ENCODE measurements at regions not wholly inside any gene's neighbourhood (a gene's known extent, or its start where the extent isn't known, plus 50 kb on each side); places are given as distances from the start of the nearest gene placed in this dataset.

GRCh38 chr12:126776026-126776655, 1490.8 kb upstream of the TMEM132C start:
- Histone ChIP-seq H3K4me3 (ENCODE audit: severe bottlenecking) (no peak overlapping the region), H3K27me3 (ENCODE audit: insufficient read depth, poor library complexity, severe bottlenecking) (no peaks in the 10 kb centered on the region), H3K4me1 (ENCODE audit: insufficient read depth, poor library complexity, severe bottlenecking) (no peaks in the 10 kb centered on the region), H3K36me3 (ENCODE audit: low read depth) (no peaks in the 10 kb centered on the region), H3K27ac (ENCODE audit: poor library complexity, severe bottlenecking) (no peak overlapping the region), H3K9me3 (ENCODE audit: severe bottlenecking) (no peaks in the 10 kb centered on the region)
- DNase-seq (ENCODE audit: low spot score) (no peak), ATAC-seq (ENCODE audit: low read depth) (no peak)
- TF ChIP-seq, protein P1, sequence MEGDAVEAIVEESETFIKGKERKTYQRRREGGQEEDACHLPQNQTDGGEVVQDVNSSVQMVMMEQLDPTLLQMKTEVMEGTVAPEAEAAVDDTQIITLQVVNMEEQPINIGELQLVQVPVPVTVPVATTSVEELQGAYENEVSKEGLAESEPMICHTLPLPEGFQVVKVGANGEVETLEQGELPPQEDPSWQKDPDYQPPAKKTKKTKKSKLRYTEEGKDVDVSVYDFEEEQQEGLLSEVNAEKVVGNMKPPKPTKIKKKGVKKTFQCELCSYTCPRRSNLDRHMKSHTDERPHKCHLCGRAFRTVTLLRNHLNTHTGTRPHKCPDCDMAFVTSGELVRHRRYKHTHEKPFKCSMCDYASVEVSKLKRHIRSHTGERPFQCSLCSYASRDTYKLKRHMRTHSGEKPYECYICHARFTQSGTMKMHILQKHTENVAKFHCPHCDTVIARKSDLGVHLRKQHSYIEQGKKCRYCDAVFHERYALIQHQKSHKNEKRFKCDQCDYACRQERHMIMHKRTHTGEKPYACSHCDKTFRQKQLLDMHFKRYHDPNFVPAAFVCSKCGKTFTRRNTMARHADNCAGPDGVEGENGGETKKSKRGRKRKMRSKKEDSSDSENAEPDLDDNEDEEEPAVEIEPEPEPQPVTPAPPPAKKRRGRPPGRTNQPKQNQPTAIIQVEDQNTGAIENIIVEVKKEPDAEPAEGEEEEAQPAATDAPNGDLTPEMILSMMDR (IDR thresholded peaks at IDR 0.05; ENCODE audit: poor library complexity, severe bottlenecking) = no peak

GRCh38 chr12:126780343-126780742, 1486.6 kb upstream of the TMEM132C start:
- no peak overlapping the region for H3K4me3 ChIP-seq (ENCODE audit: severe bottlenecking)
- H3K27me3 ChIP-seq (ENCODE audit: insufficient read depth, poor library complexity, severe bottlenecking) = no peaks in the 10 kb centered on the region
- ATAC-seq (ENCODE audit: low read depth) (no peak), DNase-seq (ENCODE audit: low spot score) (no peak)
- no peaks in the 10 kb centered on the region for H3K9me3 ChIP-seq (ENCODE audit: severe bottlenecking)
- H3K4me1 ChIP-seq (ENCODE audit: insufficient read depth, poor library complexity, severe bottlenecking) = no peaks in the 10 kb centered on the region
- H3K27ac ChIP-seq (ENCODE audit: poor library complexity, severe bottlenecking) = no peak overlapping the region
- TF ChIP-seq, protein P1 (IDR thresholded peaks at IDR 0.05; ENCODE audit: poor library complexity, severe bottlenecking) = no peak
- no peaks in the 10 kb centered on the region for H3K36me3 ChIP-seq (ENCODE audit: low read depth)

DNA sequence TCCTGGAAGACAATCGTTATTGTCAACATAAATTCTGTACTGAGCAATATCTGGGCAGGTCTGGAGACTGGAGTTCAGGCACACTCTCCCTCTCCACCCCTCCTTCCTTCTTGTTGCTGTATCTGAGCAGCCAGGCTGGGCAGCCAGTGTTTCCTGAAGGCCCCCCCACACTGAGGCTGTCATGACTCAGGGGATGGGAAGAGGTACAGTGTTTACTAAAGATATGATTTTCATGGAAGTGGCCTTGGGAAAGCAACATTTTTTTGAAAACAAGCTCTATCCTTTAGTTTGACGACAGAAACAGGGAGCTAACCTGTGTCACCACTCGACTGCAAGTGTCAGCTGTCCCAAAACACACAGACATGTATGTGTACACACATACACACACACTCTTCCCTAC, 1485.4 kb upstream of the TMEM132C start:
- no peaks in the 10 kb centered on the region for H3K4me1 ChIP-seq (ENCODE audit: insufficient read depth, poor library complexity, severe bottlenecking)
- no peak overlapping the region for H3K4me3 ChIP-seq (ENCODE audit: severe bottlenecking)
- DNase-seq (ENCODE audit: low spot score) (no peak), ATAC-seq (ENCODE audit: low read depth) (no peak)
- TF ChIP-seq, protein P1 (IDR thresholded peaks at IDR 0.05; ENCODE audit: poor library complexity, severe bottlenecking) = no peak
- no peaks in the 10 kb centered on the region for H3K36me3 ChIP-seq (ENCODE audit: low read depth)
- no peaks in the 10 kb centered on the region for H3K27me3 ChIP-seq (ENCODE audit: insufficient read depth, poor library complexity, severe bottlenecking)
- H3K27ac ChIP-seq (ENCODE audit: poor library complexity, severe bottlenecking) = no peak overlapping the region
- H3K9me3 ChIP-seq (ENCODE audit: severe bottlenecking) = no peaks in the 10 kb centered on the region

DNA sequence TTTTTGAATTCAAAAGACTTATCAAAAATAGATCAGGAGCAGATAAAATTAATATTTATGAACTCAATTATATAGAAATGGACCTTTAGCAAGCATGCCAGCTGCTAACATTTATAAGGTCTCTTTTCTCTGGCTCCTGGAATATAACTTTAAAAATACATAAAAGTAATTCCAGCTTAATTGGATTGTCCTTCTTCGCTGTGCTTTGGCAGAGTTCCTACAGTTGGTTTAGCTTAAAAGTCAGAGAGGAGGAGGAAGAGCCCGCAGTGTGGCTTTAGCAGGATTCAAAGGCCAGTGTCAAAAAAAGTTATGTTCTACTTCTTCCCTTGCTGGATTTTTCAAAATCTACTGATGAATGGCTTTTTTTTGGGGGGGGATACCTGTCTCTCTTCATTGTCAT, 1484.9 kb upstream of the TMEM132C start:
- no peaks in the 10 kb centered on the region for H3K27me3 ChIP-seq (ENCODE audit: insufficient read depth, poor library complexity, severe bottlenecking)
- no peaks in the 10 kb centered on the region for H3K9me3 ChIP-seq (ENCODE audit: severe bottlenecking)
- H3K4me1 ChIP-seq (ENCODE audit: insufficient read depth, poor library complexity, severe bottlenecking) = no peaks in the 10 kb centered on the region
- H3K4me3 ChIP-seq (ENCODE audit: severe bottlenecking) = no peak overlapping the region
- no peaks in the 10 kb centered on the region for H3K36me3 ChIP-seq (ENCODE audit: low read depth)
- TF ChIP-seq, protein P1 (IDR thresholded peaks at IDR 0.05; ENCODE audit: poor library complexity, severe bottlenecking) = no peak
- DNase-seq (ENCODE audit: low spot score) (no peak), ATAC-seq (ENCODE audit: low read depth) (no peak)
- H3K27ac ChIP-seq (ENCODE audit: poor library complexity, severe bottlenecking) = no peak overlapping the region

DNA sequence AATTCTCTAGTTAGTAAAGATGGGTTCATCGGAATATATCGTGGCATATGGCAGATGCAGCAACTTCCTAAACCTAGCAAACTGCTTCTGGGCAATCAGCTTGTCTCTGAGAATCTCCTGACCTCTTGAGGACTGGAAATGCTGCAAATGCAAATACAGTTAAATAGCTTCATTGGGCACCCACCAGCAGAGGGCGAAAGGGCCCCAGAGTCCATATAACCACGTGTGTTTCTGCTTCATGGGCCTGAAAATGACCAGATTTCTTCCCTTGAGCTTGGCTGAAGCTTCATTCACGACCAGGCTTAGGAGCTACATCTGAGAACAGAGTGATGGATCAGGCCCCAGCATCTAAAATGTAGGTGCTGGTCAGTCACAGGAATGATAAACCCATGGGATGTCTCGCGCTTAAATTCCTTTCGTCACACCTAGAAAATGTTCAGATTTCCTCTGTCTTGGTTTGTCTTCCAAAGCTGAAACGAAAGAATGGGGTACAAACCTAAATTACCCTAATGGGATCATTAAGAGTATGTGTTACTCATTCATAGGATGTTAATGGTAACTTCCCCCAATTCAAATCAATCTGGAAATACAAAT, 1482.5 kb upstream of the TMEM132C start:
- DNase-seq (ENCODE audit: low spot score) (no peak), ATAC-seq (ENCODE audit: low read depth) (peak; percentile 45; the same call in 1 of the 3 replicates)
- no peaks in the 10 kb centered on the region for H3K27me3 ChIP-seq (ENCODE audit: insufficient read depth, poor library complexity, severe bottlenecking)
- no peaks in the 10 kb centered on the region for H3K4me1 ChIP-seq (ENCODE audit: insufficient read depth, poor library complexity, severe bottlenecking)
- no peak overlapping the region for H3K27ac ChIP-seq (ENCODE audit: poor library complexity, severe bottlenecking)
- TF ChIP-seq, protein P1 (IDR thresholded peaks at IDR 0.05; ENCODE audit: poor library complexity, severe bottlenecking) = peak; percentile 80
- no peak overlapping the region for H3K4me3 ChIP-seq (ENCODE audit: severe bottlenecking)
- H3K36me3 ChIP-seq (ENCODE audit: low read depth) = no peaks in the 10 kb centered on the region
- H3K9me3 ChIP-seq (ENCODE audit: severe bottlenecking) = no peaks in the 10 kb centered on the region
